SK-N-SH treated with all-trans-retinoic acid at 6 μM for 48 hours (cell line): ENCODE measurements at regions not wholly inside any gene's neighbourhood (a gene's known extent, or its start where the extent isn't known, plus 50 kb on each side); places are given as distances from the start of the nearest gene placed in this dataset.
A peak's percentile ranks its signal among the peaks of the same experiment; 100 is the strongest.

ENCODE experiments used
- ATAC-seq: fragments of 200-7000 bp; cut with Tn5 transposase; 3 replicates; pipeline ENCODE4 v1.9.1; 2020; ENCODE audit warnings: mild to moderate bottlenecking, moderate library complexity
- ARNTL ChIP-seq: fragments of 450-650 bp; formaldehyde crosslinking; IDR thresholded peaks from 2 replicates; pipeline ENCODE4 v1.5.0; 2020; ENCODE audit warnings: low read depth, mild to moderate bottlenecking, moderate library complexity, borderline replicate concordance
- BACH2 ChIP-seq: fragments of 250-450 bp; sonication (Bioruptor Pico); IDR thresholded peaks from 2 replicates; pipeline ENCODE4 v1.9.0; 2021; ENCODE audit warnings: mild to moderate bottlenecking, borderline replicate concordance
- CSDC2 ChIP-seq: fragments of 250-450 bp; sonication (Bioruptor Pico); IDR thresholded peaks from 2 replicates; pipeline ENCODE4 v1.5.0; 2020; ENCODE audit warnings: mild to moderate bottlenecking, moderate library complexity
- ESRRG ChIP-seq: fragments of 250-450 bp; sonication (Bioruptor Pico); IDR thresholded peaks from 2 replicates; pipeline ENCODE4 v1.6.1; 2021; ENCODE audit warnings: mild to moderate bottlenecking
- GLIS3 ChIP-seq: fragments of 250-450 bp; sonication (Bioruptor Pico); IDR thresholded peaks from 2 replicates; pipeline ENCODE4 v1.5.0; 2020; ENCODE audit warnings: mild to moderate bottlenecking, moderate library complexity
- ISL1 ChIP-seq: fragments of 250-450 bp; sonication (Bioruptor Pico); IDR thresholded peaks from 2 replicates; pipeline ENCODE4 v2.1.2; 2022; ENCODE audit warnings: mild to moderate bottlenecking, moderate library complexity
- OSR1 ChIP-seq: fragments of 250-450 bp; sonication (Bioruptor Pico); IDR thresholded peaks from 2 replicates; pipeline ENCODE4 v1.8.0; 2022; ENCODE audit warnings: moderate library complexity, mild to moderate bottlenecking, inconsistent platforms
- PPARA ChIP-seq: fragments of 250-450 bp; sonication (Bioruptor Pico); IDR thresholded peaks from 2 replicates; pipeline ENCODE4 v1.5.0; 2020; ENCODE audit warnings: mild to moderate bottlenecking, borderline replicate concordance
- RARB ChIP-seq: fragments of 250-450 bp; sonication (Bioruptor Pico); IDR thresholded peaks from 2 replicates; pipeline ENCODE4 v1.8.0; 2021; ENCODE audit warnings: mild to moderate bottlenecking, moderate library complexity
- SNAI2 ChIP-seq: fragments of 250-450 bp; sonication (Bioruptor Pico); IDR thresholded peaks from 2 replicates; pipeline ENCODE4 v1.5.0; 2020; ENCODE audit warnings: mild to moderate bottlenecking, moderate library complexity
- TCF4 ChIP-seq: fragments of 250-450 bp; sonication (Bioruptor Pico); IDR thresholded peaks from 2 replicates; pipeline ENCODE4 v1.8.0; 2021; ENCODE audit warnings: mild to moderate bottlenecking, moderate library complexity, borderline replicate concordance
- TOX ChIP-seq: fragments of 250-450 bp; sonication (Bioruptor Pico); IDR thresholded peaks from 2 replicates; pipeline ENCODE4 v1.8.0; 2021; ENCODE audit warnings: mild to moderate bottlenecking, moderate library complexity, borderline replicate concordance
- ZC3H10 ChIP-seq: fragments of 250-450 bp; sonication (Bioruptor Pico); IDR thresholded peaks from 2 replicates; pipeline ENCODE4 v1.5.1; 2021; ENCODE audit warnings: mild to moderate bottlenecking, moderate library complexity
- ZFP3 ChIP-seq: fragments of 250-450 bp; sonication (Bioruptor Pico); IDR thresholded peaks from 2 replicates; pipeline ENCODE4 v1.5.0; 2020; ENCODE audit warnings: mild to moderate bottlenecking, moderate library complexity
- ZFP30 ChIP-seq: fragments of 450-650 bp; formaldehyde crosslinking; IDR thresholded peaks from 2 replicates; pipeline ENCODE4 v1.5.0; 2022; ENCODE audit warnings: mild to moderate bottlenecking, moderate library complexity
- ZNF565 ChIP-seq: fragments of 450-650 bp; formaldehyde crosslinking; conservative IDR thresholded peaks from 2 replicates; pipeline ENCODE4 v1.5.0; 2020; ENCODE audit warnings: low read depth, mild to moderate bottlenecking, moderate library complexity
- ZNF70 ChIP-seq: fragments of 450-650 bp; formaldehyde crosslinking; IDR thresholded peaks from 2 replicates; pipeline ENCODE4 v1.5.0; 2020; ENCODE audit warnings: mild to moderate bottlenecking, moderate library complexity
- ZNF8 ChIP-seq: fragments of 450-650 bp; formaldehyde crosslinking; IDR thresholded peaks from 2 replicates; pipeline ENCODE4 v1.5.0; 2020; ENCODE audit warnings: mild to moderate bottlenecking, moderate library complexity
- TF ChIP-seq, protein P1 (sequence below): fragments of 250-450 bp; sonication (Bioruptor Pico); IDR thresholded peaks from 2 replicates; pipeline ENCODE4 v1.5.1; 2020; ENCODE audit warnings: low read depth, mild to moderate bottlenecking, moderate library complexity
- TF ChIP-seq, protein P2 (sequence below): fragments of 250-450 bp; sonication (Bioruptor Pico); IDR thresholded peaks from 2 replicates; pipeline ENCODE4 v1.8.0; 2020; ENCODE audit warnings: mild to moderate bottlenecking, moderate library complexity, borderline replicate concordance
- TF ChIP-seq, protein P3 (sequence below): fragments of 250-450 bp; sonication (Bioruptor Pico); IDR thresholded peaks from 2 replicates; pipeline ENCODE4 v1.5.1; 2021; ENCODE audit warnings: mild to moderate bottlenecking, moderate library complexity
- TF ChIP-seq, protein P4 (sequence below): fragments of 250-450 bp; sonication (Bioruptor Pico); IDR thresholded peaks from 2 replicates; pipeline ENCODE4 v1.5.0; 2020; ENCODE audit warnings: mild to moderate bottlenecking, moderate library complexity

DNA sequence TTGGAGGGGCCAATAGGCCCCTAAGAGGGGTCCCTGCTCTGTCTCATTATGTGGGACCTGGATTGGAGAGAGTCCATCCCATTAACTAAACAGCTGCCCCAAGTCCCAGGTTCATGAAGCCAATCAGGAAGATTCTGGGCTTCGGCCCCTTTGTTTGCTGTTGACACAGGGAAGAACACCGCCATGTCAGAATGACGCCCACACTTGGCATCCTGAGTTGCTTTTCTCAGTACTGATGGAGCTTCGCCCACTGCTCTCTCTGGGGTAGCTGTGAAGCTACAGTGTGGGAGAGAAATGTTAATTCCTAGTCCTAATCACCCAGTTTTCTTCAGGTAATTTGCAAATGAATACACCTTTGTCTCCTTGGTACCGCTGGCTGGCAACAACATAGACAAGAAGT is 264.7 kb downstream of the GLRX3 start:
- no peak for ATAC-seq

DNA sequence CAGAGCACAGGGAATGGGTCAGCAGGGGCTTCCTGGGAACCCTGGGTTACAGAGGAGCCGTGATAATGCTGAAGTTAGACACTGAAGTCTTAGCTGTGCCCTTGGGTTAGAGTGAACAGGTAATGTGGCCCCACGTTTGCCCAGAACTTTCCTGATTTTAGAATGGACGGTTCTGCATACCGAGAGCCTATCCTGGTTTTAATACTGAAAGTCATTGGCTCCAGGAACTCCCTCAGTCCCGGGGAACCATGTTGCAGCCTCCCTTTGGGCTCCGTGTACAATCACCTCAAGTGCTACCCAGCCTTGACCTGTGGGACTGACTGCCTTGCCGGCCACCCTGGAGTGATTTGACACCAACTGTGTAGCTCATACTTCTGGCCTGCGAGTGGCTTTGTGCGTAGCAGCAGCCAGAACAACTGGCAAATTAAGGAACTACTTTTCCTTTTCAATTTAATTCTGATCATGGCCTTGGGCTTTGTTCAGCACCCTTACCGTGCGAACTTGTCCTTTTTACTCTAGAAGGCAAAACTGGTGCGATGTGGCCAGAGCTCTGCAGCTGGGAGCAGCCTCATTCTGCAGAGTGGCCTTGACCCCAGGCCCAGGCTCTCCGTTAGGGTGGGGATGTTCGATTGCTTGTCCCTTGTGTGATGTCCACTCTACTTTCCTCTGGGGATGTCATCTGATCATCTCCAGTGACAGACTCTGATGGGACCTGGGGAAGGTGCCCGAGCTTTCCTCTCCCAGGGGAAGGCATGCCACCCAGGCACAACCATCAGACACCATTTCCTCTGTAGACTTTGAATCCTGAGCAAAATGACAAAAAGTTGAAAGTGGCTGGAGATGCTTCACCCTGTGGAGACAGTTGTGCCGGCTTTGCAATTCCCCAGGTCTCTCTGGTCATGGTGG is 265.9 kb downstream of the GLRX3 start:
- TF ChIP-seq ZNF8 (CRISPR knock-in tag): no peak
- no peak for TF ChIP-seq RARB (CRISPR knock-in tag)
- TF ChIP-seq ZC3H10: no peak
- no peak for TF ChIP-seq ESRRG
- no peak for TF ChIP-seq GLIS3 (CRISPR knock-in tag)
- no peak for TF ChIP-seq OSR1
- no peak for TF ChIP-seq ZNF565 (CRISPR knock-in tag)
- TF ChIP-seq ZFP3 (CRISPR knock-in tag): no peak
- TF ChIP-seq ZFP30 (CRISPR knock-in tag): no peak
- no peak for ATAC-seq

More for the DNA sequence above, 264.7 kb downstream of the GLRX3 start:
- TF ChIP-seq ARNTL: no peak
- no peak for TF ChIP-seq OSR1
- TF ChIP-seq TCF4: no peak

DNA sequence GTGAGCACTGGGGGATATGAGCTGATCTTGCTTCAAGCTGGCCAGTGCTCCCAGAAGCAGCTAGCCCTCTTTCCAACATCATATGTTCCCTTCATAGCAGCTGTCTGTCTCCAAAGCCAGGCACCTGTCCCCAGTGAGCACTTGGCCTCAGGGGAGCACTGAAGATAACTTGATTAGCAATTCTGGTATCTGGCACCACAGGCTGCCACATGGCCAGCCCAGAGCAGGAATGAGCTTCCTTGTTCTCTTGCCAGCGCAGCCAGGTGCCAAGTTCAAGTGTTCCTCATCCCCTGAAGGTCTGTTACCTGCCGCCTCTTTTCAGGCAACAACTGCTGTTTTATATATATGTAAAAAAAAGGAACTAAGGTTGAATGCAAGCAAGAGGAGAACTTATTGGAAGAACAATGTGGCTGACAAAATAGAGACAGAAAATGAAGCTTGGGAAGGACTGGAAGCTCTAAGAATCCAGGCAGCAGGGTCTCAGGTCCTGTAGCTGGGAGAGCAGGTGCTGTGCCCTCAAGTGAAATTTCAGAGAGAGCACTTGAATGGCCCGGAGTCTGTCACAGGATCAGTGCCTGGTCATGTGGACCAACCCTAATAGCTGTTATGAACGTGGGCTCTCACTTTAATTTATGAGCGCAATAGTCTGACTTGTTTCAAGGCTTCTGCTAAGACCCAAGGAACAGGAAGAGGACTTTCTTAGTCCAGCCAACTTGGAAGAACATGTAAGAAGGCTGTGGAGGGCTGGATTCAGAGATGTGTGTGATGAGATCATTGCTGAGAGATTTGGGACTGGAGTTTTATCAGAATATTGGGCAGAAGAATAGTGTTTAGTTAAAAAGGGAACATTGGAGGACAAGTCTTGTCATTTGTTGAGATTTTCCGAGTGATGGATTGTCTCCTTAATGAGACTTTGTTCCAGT is 267.2 kb downstream of the GLRX3 start:
- no peak for ATAC-seq
- TF ChIP-seq ZNF70: no peak
- TF ChIP-seq TCF4: peak; percentile 39; the same call in 1 of the 2 replicates
- TF ChIP-seq, all 23 proteins: peak for 1

DNA sequence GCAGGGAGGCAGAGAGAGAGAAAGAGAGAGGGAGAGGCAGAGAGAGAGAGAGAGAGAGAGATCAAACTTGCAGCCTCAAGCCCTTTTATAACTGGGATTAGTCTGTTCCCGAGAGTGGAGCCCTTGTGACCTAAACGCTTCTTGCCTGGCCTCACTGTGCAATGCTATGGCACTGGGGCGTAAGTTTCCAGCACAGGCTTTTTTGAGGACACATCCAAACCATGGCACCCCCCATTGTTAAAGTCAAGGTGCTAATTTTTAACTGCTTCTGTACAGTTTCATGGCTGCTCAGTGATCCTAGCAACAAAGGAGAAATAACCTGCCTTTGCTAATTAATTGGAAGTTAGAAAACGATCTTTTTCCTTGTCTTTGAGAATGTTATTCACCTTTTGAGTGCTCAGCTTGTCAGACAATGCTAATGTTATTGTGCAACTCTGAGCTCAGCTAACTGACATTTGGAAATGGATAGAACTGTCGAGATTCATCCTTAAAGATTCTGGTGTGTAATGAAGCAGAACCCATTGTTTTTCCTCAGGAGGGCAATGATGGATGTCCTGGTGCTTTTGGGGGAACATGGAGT is 268.4 kb downstream of the GLRX3 start:
- no peak for TF ChIP-seq ZC3H10
- no peak for TF ChIP-seq OSR1
- TF ChIP-seq SNAI2 (CRISPR knock-in tag): no peak
- no peak for TF ChIP-seq BACH2 (CRISPR knock-in tag)
- no peak for TF ChIP-seq ISL1 (CRISPR knock-in tag)
- TF ChIP-seq PPARA: no peak
- TF ChIP-seq GLIS3 (CRISPR knock-in tag): no peak
- TF ChIP-seq, protein P1, sequence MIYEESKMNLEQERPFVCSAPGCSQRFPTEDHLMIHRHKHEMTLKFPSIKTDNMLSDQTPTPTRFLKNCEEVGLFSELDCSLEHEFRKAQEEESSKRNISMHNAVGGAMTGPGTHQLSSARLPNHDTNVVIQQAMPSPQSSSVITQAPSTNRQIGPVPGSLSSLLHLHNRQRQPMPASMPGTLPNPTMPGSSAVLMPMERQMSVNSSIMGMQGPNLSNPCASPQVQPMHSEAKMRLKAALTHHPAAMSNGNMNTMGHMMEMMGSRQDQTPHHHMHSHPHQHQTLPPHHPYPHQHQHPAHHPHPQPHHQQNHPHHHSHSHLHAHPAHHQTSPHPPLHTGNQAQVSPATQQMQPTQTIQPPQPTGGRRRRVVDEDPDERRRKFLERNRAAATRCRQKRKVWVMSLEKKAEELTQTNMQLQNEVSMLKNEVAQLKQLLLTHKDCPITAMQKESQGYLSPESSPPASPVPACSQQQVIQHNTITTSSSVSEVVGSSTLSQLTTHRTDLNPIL: no peak
- TF ChIP-seq TOX (CRISPR knock-in tag): no peak
- TF ChIP-seq, protein P2, sequence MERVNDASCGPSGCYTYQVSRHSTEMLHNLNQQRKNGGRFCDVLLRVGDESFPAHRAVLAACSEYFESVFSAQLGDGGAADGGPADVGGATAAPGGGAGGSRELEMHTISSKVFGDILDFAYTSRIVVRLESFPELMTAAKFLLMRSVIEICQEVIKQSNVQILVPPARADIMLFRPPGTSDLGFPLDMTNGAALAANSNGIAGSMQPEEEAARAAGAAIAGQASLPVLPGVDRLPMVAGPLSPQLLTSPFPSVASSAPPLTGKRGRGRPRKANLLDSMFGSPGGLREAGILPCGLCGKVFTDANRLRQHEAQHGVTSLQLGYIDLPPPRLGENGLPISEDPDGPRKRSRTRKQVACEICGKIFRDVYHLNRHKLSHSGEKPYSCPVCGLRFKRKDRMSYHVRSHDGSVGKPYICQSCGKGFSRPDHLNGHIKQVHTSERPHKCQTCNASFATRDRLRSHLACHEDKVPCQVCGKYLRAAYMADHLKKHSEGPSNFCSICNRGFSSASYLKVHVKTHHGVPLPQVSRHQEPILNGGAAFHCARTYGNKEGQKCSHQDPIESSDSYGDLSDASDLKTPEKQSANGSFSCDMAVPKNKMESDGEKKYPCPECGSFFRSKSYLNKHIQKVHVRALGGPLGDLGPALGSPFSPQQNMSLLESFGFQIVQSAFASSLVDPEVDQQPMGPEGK (CRISPR knock-in tag): no peak
- TF ChIP-seq, protein P3, sequence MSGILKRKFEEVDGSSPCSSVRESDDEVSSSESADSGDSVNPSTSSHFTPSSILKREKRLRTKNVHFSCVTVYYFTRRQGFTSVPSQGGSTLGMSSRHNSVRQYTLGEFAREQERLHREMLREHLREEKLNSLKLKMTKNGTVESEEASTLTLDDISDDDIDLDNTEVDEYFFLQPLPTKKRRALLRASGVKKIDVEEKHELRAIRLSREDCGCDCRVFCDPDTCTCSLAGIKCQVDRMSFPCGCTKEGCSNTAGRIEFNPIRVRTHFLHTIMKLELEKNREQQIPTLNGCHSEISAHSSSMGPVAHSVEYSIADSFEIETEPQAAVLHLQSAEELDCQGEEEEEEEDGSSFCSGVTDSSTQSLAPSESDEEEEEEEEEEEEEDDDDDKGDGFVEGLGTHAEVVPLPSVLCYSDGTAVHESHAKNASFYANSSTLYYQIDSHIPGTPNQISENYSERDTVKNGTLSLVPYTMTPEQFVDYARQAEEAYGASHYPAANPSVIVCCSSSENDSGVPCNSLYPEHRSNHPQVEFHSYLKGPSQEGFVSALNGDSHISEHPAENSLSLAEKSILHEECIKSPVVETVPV (CRISPR knock-in tag): no peak
- no peak for ATAC-seq

DNA sequence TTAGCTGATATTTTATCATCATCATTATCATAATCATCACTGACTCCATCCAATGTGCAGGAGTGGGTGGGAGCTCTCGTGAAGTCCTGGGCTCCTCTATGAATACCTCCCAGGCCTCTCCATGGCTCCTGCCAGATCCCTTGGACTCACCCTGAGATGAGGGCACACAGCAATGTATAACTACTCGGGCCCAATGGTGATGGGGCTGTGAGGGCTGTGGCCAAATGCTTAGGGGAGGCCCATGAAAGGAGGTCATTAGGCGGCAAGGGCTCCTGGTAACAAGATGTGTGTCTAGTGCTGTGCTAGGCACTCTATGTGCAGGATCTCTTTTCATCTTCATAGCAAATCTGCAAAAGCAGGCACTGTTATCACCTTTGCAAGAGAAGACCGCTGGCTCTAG is 270.9 kb downstream of the GLRX3 start:
- no peak for ATAC-seq
- TF ChIP-seq ISL1 (CRISPR knock-in tag): no peak
- no peak for TF ChIP-seq RARB (CRISPR knock-in tag)
- TF ChIP-seq PPARA: no peak
- TF ChIP-seq ZC3H10: no peak
- TF ChIP-seq, protein P4, sequence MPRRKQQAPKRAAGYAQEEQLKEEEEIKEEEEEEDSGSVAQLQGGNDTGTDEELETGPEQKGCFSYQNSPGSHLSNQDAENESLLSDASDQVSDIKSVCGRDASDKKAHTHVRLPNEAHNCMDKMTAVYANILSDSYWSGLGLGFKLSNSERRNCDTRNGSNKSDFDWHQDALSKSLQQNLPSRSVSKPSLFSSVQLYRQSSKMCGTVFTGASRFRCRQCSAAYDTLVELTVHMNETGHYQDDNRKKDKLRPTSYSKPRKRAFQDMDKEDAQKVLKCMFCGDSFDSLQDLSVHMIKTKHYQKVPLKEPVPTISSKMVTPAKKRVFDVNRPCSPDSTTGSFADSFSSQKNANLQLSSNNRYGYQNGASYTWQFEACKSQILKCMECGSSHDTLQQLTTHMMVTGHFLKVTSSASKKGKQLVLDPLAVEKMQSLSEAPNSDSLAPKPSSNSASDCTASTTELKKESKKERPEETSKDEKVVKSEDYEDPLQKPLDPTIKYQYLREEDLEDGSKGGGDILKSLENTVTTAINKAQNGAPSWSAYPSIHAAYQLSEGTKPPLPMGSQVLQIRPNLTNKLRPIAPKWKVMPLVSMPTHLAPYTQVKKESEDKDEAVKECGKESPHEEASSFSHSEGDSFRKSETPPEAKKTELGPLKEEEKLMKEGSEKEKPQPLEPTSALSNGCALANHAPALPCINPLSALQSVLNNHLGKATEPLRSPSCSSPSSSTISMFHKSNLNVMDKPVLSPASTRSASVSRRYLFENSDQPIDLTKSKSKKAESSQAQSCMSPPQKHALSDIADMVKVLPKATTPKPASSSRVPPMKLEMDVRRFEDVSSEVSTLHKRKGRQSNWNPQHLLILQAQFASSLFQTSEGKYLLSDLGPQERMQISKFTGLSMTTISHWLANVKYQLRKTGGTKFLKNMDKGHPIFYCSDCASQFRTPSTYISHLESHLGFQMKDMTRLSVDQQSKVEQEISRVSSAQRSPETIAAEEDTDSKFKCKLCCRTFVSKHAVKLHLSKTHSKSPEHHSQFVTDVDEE (CRISPR knock-in tag): no peak
- TF ChIP-seq, protein P3 (CRISPR knock-in tag): no peak
- no peak for TF ChIP-seq ZNF565 (CRISPR knock-in tag)
- TF ChIP-seq CSDC2: no peak
- TF ChIP-seq ZNF70: no peak
- TF ChIP-seq, protein P1: no peak
- TF ChIP-seq TOX (CRISPR knock-in tag): no peak
